Stimulated activated CD4-positive, alpha-beta T cell treated with anti-CD3 and anti-CD28 coated beads, TNF-alpha, amount 100 ng/mL, for 1 hour (primary cell): ENCODE measurements at regions not wholly inside any gene's neighbourhood (a gene's known extent, or its start where the extent isn't known, plus 50 kb on each side); places are given as distances from the start of the nearest gene placed in this dataset.
"Not testable (repeated sequence)": the region's sequence is repeated elsewhere in the genome, so short reads cannot be mapped to it uniquely, and the experiment has no call there.

Experiments
- DNase-seq, 3 donors: peaks; one replicate each; pipeline ENCODE4 v3.0.0-alpha.2; 2020; ENCODE audit warnings: low read depth in 3 of 3, low spot score in 1 of 3

- DNase-seq: not testable (repeated sequence)
Measured at GRCh38 chrX:150273575-150274294, 89.4 kb upstream of the MAMLD1 start.

- DNase-seq: no peak
Measured at GRCh38 chrX:150282953-150283352, 80.2 kb upstream of the MAMLD1 start.

GRCh38 chrX:150291014-150291413, 72.1 kb upstream of the MAMLD1 start:
- no peak for DNase-seq

- DNase-seq: no peak
Measured at GRCh38 chrX:150293311-150294013, 69.7 kb upstream of the MAMLD1 start.

DNA sequence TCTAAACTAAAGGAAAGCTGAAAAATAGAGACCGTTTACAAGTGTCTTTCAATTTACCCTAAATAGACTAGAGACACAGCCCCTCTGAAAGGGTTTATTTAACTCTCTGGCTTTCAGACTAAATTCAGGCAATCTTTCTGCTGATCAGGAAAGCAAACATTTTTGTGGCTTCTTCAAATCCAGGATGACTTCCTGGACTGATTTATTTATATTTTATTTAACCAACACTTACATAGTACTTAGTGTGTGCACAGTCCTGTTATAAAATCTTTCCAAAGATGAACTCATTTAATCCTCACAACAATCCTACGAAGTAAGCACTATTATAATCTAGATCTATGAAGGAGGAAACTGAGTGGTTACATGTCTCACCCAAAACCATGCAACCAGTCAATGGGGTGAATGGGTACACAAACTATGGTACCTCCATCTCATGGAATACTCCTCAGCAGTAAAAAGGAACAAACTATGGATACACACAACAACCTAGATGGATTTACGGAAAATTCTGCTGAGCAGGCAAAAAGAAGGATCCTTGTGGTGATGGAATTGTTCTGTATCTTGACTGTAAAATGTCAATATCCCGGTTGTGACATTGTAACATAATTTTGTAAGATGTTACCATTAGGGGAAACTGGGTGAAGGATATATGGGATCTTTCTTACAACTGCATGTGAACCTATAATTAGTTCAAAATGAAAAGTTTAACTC, 64.1 kb upstream of the MAMLD1 start:
- DNase-seq: no peak

- no peak for DNase-seq
Measured at GRCh38 chrX:150299579-150299978, 63.5 kb upstream of the MAMLD1 start.

GRCh38 chrX:150303386-150304097, 59.6 kb upstream of the MAMLD1 start:
- no peak for DNase-seq

GRCh38 chrX:150306002-150306401, 57.1 kb upstream of the MAMLD1 start:
- DNase-seq: no peak

DNA sequence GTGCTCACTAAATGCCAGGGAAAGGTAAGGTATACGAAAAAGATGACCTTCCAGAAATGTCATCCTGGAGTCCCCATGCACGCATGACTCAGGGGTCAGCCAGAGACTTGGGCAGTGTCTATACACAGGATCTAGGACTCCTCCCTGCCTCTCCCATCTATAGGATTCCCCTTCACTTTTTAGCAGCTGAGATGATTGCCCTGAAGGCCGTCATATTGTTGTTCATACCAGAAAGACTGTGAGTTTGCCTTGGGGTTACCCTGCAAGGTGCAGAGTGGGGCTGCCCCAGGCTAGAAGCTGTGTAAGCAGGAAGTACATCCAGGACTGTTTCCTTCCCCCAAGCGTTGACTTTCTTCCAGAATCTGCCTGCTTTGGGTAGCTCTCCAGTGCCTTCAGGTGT, 55.1 kb upstream of the MAMLD1 start:
- no peak for DNase-seq

DNA sequence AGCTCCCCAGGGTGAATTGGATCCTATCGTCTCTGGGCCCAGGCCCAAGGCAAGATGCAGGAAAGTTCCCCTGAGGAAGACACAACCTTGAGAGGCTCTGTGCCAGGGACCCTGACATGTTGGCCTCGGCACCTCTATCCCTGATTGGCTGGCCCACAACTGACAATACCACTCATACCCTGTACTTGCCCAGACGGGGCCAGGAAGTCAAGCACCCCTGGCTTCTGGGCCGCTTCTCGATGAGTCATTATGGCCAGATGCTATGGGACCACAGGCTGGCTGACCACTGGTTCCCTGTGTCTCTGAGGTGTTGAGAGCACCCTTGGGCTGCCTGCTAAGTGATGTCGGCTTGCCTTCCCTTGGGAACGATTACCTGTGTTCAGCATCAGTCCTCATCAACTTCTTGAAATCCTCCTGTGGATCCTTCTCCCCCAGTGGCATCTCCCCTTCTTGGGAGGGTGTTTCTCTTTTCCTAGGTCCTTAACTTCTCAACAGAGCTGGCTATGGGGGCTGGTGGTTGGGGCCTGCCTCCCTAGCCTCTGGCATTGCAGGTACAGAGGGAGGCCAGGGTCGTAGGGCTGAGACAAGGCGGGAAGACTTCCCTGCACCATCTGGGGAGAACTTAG, 54.5 kb upstream of the MAMLD1 start:
- DNase-seq: no peak

DNA sequence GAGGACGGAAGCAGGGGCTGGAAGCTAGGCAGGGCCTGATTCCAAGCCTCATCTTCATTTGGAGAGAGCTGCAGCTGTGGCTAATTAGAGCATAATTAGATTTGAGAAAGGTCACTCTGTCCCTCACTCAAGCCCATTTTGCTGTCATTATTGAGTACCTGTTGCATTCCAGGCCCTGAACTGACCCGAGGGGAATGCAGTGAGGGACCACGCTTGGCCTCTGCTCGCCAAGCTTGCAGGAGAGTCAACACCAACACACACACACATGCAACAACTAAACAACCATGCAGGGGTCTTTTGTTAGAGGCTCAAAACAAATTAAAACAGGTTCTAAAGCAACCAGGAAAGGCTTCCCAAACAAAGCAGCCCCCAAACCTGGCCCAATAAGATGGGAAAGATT, 52.7 kb upstream of the MAMLD1 start:
- no peak for DNase-seq

DNA sequence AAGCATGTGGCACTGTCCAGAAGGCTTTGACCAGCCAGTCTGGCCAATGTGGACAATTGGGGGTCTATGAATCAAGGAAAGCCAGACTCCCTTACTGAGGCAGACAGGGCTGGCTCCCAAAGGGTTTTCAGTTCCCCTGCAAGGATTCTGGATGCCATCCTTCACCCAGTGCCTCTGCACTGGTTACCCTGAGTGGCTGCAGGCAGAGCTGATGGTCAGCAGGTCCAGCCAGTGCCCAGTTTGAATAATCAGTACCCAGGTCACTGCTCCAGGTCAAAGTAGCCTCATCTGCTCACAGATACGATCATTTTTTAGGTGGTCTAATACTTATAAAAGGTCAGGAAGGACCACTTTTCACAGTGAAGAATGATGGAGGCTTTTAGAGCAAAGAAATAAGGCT, 52.2 kb upstream of the MAMLD1 start:
- no peak for DNase-seq

- DNase-seq: no peak
Measured at GRCh38 chrX:150312931-150313330, 50.2 kb upstream of the MAMLD1 start.
